HepG2 (cell line): ENCODE measurements at regions not wholly inside any gene's neighbourhood (a gene's known extent, or its start where the extent isn't known, plus 50 kb on each side); places are given as distances from the start of the nearest gene placed in this dataset.

Experiments used
- ATAC-seq: fragments of 200-7000 bp; cut with Tn5 transposase; 3 replicates; pipeline ENCODE4 v1.9.1; 2020; ENCODE audit warnings: mild to moderate bottlenecking, moderate library complexity
- BruUV-seq: library from RNA; stranded (reverse); fragments of 400-500 nt; replicated peaks from 2 replicates; lab custom pipeline; 2021; lab: Mats Ljungman, UMichigan
- CTCF ChIA-PET: fragments of 300-600 bp; formaldehyde crosslinking; extraction: SDS; loops from one replicate; lab custom pipeline; 2021; ENCODE audit warnings: low total read pairs, inconsistent platforms, low intra/inter-chr PET ratio; lab: Yijun Ruan, JAX
- POLR2A ChIA-PET: fragments of 350-600 bp; sonication (Branson Sonifier 250); formaldehyde crosslinking; loops from one replicate; lab custom pipeline; 2020; ENCODE audit warnings: antibody characterized with exemption, inconsistent platforms; lab: Yijun Ruan, JAX
- DNase-seq: peaks from one replicate; pipeline ENCODE4 v3.0.0-alpha.2; 2015; ENCODE audit warnings: low spot score
- FAIRE-seq: peaks from 3 replicates; lab custom pipeline; 2011; peaks lifted over from hg19 to GRCh38; lab: Jason Lieb, UNC
- H2AFZ ChIP-seq: one replicate; pipeline ENCODE4 v1.6.1; 2011; ENCODE audit warnings: low read length, inconsistent platforms
- H3K27ac ChIP-seq: fragments of 300-600 bp; 3 replicates; pipeline ENCODE4 v1.8.0; 2011; ENCODE audit warnings: mixed run types, mild to moderate bottlenecking, mixed read lengths, low read length, inconsistent platforms; ENCODE audit not compliant: insufficient read depth; ENCODE audit errors: extremely low read length
- H3K27me3 ChIP-seq, 2 experiments: fragments of 200-600 bp in 1 of 2; 2 replicates in 1 of 2; 3 replicates in 1 of 2; pipeline versions ENCODE4 v1.6.0 to v1.8.0; 2011; ENCODE audit warnings: low read length in 2 of 2, mild to moderate bottlenecking in 2 of 2, moderate library complexity in 2 of 2, inconsistent platforms in 1 of 2; ENCODE audit not compliant: insufficient read depth in 2 of 2, control insufficient read depth in 1 of 2
- H3K36me3 ChIP-seq, 2 experiments: fragments of 200-600 bp in 1 of 2; replicated peaks in 1 of 2; 2 replicates in 1 of 2; 3 replicates in 1 of 2; pipeline versions ENCODE4 v1.5.1 to v1.8.0; 2011; ENCODE audit warnings: low read length in 2 of 2, inconsistent platforms in 1 of 2; ENCODE audit not compliant: insufficient read depth in 2 of 2, control insufficient read depth in 1 of 2
- H3K4me1 ChIP-seq: 2 replicates; pipeline ENCODE4 v1.5.1; 2012; ENCODE audit warnings: low read length, inconsistent platforms; ENCODE audit not compliant: insufficient read depth
- H3K4me2 ChIP-seq: 2 replicates; pipeline ENCODE4 v1.6.0; 2011; ENCODE audit warnings: low read depth, low read length, inconsistent platforms
- H3K4me3 ChIP-seq, 3 experiments: fragments of 200-600 bp in 1 of 3; sonication (generic), shearing (Covaris generic) in 1 of 3; replicated peaks in 1 of 3; 2 replicates each; pipeline ENCODE4 v1.5.1; 2011 to 2016; ENCODE audit warnings: low read length in 3 of 3, inconsistent platforms in 2 of 3, low read depth in 2 of 3, mild to moderate bottlenecking in 2 of 3, control low read depth in 1 of 3, mixed read lengths in 1 of 3; ENCODE audit not compliant: insufficient read depth in 1 of 3
- H3K79me2 ChIP-seq: one replicate; pipeline ENCODE4 v1.6.1; 2011; ENCODE audit warnings: low read length, inconsistent platforms; ENCODE audit not compliant: insufficient read depth
- H3K9ac ChIP-seq: 2 replicates; pipeline ENCODE4 v1.6.0; 2011; ENCODE audit warnings: mild to moderate bottlenecking, low read depth, low read length, inconsistent platforms; ENCODE audit not compliant: insufficient read depth
- H3K9me3 ChIP-seq: 2 replicates; pipeline ENCODE4 v1.5.1; 2012; ENCODE audit warnings: mild to moderate bottlenecking, low read length
- H4K20me1 ChIP-seq: 2 replicates; pipeline ENCODE4 v1.6.0; 2011; ENCODE audit warnings: inconsistent platforms, mild to moderate bottlenecking, low read length, moderate library complexity; ENCODE audit not compliant: insufficient read depth
- FOXC1 ChIP-seq: sonication (generic); formaldehyde crosslinking; IDR thresholded peaks from 2 replicates; pipeline ENCODE4 v1.8.0; 2022; ENCODE audit warnings: mild to moderate bottlenecking, missing genetic modification reagents, borderline replicate concordance
- IKZF1 ChIP-seq: fragments of 450-650 bp; IDR thresholded peaks from 2 replicates; pipeline ENCODE4 v1.7.1; 2016
- MED1 ChIP-seq: sonication (generic); formaldehyde crosslinking; IDR thresholded peaks from 2 replicates; pipeline ENCODE4 v1.4.0; 2020; ENCODE audit warnings: missing genetic modification reagents
- POLR2AphosphoS5 ChIP-seq: IDR thresholded peaks from 2 replicates; pipeline ENCODE4 v1.6.1; 2012; ENCODE audit warnings: low read depth, low read length
- TBX3 ChIP-seq: fragments of 450-650 bp; IDR thresholded peaks from 2 replicates; pipeline ENCODE4 v1.6.1; 2017; ENCODE audit warnings: antibody characterized with exemption, mild to moderate bottlenecking, inconsistent platforms, borderline replicate concordance
- ZBTB40 ChIP-seq, 2 experiments: fragments of 450-650 bp in 1 of 2; sonication (generic) in 1 of 2; formaldehyde crosslinking in 1 of 2; IDR thresholded peaks; 2 replicates each; pipeline versions ENCODE4 v1.6.1 to v1.8.0; 2016 to 2022; ENCODE audit warnings: antibody characterized with exemption in 1 of 2, mild to moderate bottlenecking in 1 of 2, missing genetic modification reagents in 1 of 2
- ZNF101 ChIP-seq: sonication (generic); formaldehyde crosslinking; IDR thresholded peaks from 2 replicates; pipeline ENCODE4 v1.4.0; 2020; ENCODE audit warnings: mild to moderate bottlenecking, low read depth, missing genetic modification reagents, borderline replicate concordance
- ZNF773 ChIP-seq: sonication (generic); formaldehyde crosslinking; IDR thresholded peaks from 2 replicates; pipeline ENCODE4 v1.4.0; 2020; ENCODE audit warnings: missing genetic modification reagents, borderline replicate concordance
- WGBS: methylation state at CpG from one replicate; pipeline ENCODE4 v1.1.6; 2017; ENCODE audit warnings: low lambda C conversion rate; 5-methylcytosine and 5-hydroxymethylcytosine counted together
- in situ Hi-C: cut with HindIII; loops from 2 replicates; pipeline ENCODE4 v1.10.0; 2017; ENCODE audit warnings: low pct_unique_long_range_greater_than_20kb; ENCODE audit not compliant: extremely low pct_ligation_motif_present
- intact Hi-C: fragments of 100-400 bp; cut with micrococcal nuclease; formaldehyde crosslinking; loops from one replicate; pipeline ENCODE4 v1.10.0; 2022; ENCODE audit not compliant: unreplicated experiment
- TF ChIP-seq, protein P1 (sequence below): sonication (generic); formaldehyde crosslinking; IDR thresholded peaks from 2 replicates; pipeline ENCODE4 v1.5.0; 2020; ENCODE audit warnings: mild to moderate bottlenecking, missing genetic modification reagents

DNA sequence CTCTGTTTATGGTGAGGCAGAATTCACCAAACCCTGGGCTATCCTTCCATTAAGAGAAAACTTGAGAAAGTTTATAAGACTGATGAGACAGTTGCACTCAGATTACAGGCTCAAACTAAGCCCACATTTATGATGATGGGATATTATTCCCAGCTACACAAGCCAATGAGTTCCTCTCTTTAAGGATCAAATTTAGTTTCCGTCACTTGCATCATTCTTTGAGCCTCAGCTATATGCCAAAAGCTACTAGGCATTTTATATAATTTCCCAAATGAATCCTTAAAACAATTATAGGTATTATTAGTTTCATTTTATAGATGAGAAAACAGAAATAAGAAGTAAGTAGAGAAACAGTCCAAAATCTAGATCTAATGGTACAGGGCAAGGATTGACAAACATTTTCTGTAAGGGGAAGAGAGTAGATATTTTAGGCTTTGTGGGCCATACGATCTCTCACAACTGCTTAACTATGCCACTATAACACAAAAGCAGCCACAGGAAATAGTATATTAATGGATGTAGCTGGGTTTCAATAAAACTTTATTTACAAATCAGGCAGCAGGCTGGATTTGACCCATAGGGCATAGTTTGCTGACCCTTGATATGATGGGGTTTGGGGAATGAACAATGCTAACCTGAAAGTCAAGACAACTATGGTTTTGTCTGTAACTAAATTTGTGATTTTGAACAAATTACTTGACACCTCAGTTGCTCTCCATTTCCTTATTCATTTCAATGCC is 91.8 kb upstream of the PLXNC1 start:
- Histone ChIP-seq H3K79me2 (no peaks in the 10 kb centered on the region), H3K27me3 (no peaks in the 10 kb centered on the region; a peak in 1 of 5 replicates), H3K4me2 (no peak overlapping the region), H2AFZ (no peak overlapping the region), H3K4me1 (peaks cover 59% of the 10 kb centered on the region), H3K4me3 (no peak overlapping the region), H3K9me3 (no peaks in the 10 kb centered on the region), H3K9ac (no peak overlapping the region), H3K27ac (no peak overlapping the region), H3K36me3 (no peaks in the 10 kb centered on the region), H4K20me1 (no peaks in the 10 kb centered on the region)
- no TSS peak for BruUV-seq
- intact Hi-C loops (no loop called here), in situ Hi-C loops (no loop called here)
- FAIRE-seq (no peak), DNase-seq (no peak), ATAC-seq (no peak)
- CTCF ChIA-PET: no interaction called here
- whole genome bisulfite sequencing: 95% methylated on average over 2 of the region's 2 CpGs
- TF ChIP-seq POLR2AphosphoS5 (no peak), ZBTB40 (IDR thresholded peaks at IDR 0.05) (peak; percentile 44), ZBTB40 (CRISPR knock-in tag; IDR thresholded peaks at IDR 0.05) (peak; percentile 83; the same call in 1 of the 2 replicates), ZNF773 (no peak), FOXC1 (CRISPR knock-in tag) (no peak), TBX3 (no peak), IKZF1 (no peak), ZNF101 (CRISPR knock-in tag) (no peak), MED1 (CRISPR knock-in tag) (no peak)
- TF ChIP-seq, protein P1, sequence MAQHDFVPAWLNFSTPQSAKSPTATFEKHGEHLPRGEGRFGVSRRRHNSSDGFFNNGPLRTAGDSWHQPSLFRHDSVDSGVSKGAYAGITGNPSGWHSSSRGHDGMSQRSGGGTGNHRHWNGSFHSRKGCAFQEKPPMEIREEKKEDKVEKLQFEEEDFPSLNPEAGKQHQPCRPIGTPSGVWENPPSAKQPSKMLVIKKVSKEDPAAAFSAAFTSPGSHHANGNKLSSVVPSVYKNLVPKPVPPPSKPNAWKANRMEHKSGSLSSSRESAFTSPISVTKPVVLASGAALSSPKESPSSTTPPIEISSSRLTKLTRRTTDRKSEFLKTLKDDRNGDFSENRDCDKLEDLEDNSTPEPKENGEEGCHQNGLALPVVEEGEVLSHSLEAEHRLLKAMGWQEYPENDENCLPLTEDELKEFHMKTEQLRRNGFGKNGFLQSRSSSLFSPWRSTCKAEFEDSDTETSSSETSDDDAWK (CRISPR knock-in tag): no peak
- POLR2A ChIA-PET: no interaction called here
